ENCODE measurements at regions not wholly inside any gene's neighbourhood (a gene's known extent, or its start where the extent isn't known, plus 50 kb on each side); places are given as distances from the start of the nearest gene placed in this dataset.

DNA sequence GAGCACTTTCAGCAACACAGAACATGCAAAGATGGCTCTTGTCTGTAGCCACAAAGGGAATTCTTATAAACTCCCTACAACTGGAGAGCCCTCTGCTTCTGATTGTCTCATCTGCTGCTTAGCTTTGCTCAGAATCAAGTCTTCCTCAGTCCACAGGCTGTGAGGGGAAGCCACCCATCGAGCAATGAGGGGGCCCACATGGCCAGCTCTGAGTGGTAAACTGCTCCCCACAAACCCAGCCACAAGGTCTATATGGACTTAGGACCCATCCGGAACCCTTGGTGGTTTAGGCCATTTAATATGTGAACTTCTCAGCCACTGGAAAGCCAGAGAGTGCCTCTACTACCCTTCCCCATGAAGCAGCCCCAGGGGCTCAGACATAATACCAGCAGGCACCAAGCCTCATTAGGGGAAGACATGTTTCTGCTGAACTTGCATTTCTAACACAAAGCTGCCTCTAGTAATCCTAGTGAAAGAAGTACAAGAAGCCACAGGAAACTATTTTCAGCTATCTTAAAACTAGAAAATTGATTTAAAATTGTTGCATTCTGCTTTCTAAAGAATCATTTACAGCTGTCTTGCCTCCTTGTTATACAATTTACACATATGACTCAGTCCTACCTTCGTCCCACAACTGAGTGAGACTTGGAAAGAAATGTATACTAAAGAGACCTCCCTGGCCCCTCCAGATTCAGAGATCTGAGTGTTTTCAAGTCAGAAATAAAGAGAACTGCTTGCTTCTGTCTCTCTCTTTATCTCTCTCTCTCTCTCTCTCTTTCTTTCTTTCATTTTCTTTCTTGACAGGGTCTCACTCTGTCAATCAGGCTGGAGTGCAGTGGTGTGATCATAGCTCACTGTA, 90.2 kb downstream of the ESM1 start:
- TF ChIP-seq EZH2 (optimal IDR thresholded peaks at IDR 0.05; ENCODE audit: low read depth, low read length) (no peak), EZH2phosphoT487 (IDR thresholded peaks at IDR 0.05; ENCODE audit: low read length) (no peak)
- TF ChIP-seq, protein P1, sequence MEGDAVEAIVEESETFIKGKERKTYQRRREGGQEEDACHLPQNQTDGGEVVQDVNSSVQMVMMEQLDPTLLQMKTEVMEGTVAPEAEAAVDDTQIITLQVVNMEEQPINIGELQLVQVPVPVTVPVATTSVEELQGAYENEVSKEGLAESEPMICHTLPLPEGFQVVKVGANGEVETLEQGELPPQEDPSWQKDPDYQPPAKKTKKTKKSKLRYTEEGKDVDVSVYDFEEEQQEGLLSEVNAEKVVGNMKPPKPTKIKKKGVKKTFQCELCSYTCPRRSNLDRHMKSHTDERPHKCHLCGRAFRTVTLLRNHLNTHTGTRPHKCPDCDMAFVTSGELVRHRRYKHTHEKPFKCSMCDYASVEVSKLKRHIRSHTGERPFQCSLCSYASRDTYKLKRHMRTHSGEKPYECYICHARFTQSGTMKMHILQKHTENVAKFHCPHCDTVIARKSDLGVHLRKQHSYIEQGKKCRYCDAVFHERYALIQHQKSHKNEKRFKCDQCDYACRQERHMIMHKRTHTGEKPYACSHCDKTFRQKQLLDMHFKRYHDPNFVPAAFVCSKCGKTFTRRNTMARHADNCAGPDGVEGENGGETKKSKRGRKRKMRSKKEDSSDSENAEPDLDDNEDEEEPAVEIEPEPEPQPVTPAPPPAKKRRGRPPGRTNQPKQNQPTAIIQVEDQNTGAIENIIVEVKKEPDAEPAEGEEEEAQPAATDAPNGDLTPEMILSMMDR (IDR thresholded peaks at IDR 0.05; ENCODE audit: low read length) = no peak
